ENCODE measurements at regions not wholly inside any gene's neighbourhood (a gene's known extent, or its start where the extent isn't known, plus 50 kb on each side); places are given as distances from the start of the nearest gene placed in this dataset.

DNA sequence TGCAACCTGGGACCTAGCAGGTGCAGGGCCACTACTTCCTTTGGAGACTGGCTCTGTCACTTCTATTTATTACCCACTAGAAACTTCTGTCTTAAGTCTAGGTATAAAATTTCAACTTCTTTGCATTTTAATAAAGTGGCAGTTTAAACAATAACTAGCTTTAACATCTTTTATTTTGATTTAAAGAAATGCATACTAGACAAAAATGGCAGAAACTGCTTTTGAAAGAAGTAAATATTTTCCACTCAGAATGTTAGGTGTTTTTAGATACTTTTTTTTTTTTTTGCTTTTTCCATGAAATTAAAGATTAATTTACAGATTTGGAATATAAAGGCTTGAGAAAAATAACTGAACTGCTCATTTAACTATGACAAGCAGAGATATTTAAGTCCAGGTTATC lies 1477.6 kb downstream of the KCNT2 start:
- H4K20me1 ChIP-seq (ENCODE audit: low read depth), result no peaks in the 10 kb centered on the region
- H3K36me3 Mint-ChIP-seq, result no peaks in the 10 kb centered on the region
- no peaks in the 10 kb centered on the region for H3K9me3 ChIP-seq (ENCODE audit: low read depth)
- H3K36me3 ChIP-seq, result no peaks in the 10 kb centered on the region
- H3K4me3 ChIP-seq, result no peak overlapping the region
- TF ChIP-seq EZH2phosphoT487 (IDR thresholded peaks at IDR 0.05), result no peak
- TF ChIP-seq, protein P1, sequence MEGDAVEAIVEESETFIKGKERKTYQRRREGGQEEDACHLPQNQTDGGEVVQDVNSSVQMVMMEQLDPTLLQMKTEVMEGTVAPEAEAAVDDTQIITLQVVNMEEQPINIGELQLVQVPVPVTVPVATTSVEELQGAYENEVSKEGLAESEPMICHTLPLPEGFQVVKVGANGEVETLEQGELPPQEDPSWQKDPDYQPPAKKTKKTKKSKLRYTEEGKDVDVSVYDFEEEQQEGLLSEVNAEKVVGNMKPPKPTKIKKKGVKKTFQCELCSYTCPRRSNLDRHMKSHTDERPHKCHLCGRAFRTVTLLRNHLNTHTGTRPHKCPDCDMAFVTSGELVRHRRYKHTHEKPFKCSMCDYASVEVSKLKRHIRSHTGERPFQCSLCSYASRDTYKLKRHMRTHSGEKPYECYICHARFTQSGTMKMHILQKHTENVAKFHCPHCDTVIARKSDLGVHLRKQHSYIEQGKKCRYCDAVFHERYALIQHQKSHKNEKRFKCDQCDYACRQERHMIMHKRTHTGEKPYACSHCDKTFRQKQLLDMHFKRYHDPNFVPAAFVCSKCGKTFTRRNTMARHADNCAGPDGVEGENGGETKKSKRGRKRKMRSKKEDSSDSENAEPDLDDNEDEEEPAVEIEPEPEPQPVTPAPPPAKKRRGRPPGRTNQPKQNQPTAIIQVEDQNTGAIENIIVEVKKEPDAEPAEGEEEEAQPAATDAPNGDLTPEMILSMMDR (IDR thresholded peaks at IDR 0.05), result no peak
- no peak for TF ChIP-seq EZH2 (IDR thresholded peaks at IDR 0.05)
- H3K4me1 ChIP-seq, result no peaks in the 10 kb centered on the region
- no peaks in the 10 kb centered on the region for H3K4me1 Mint-ChIP-seq
- DNase-seq (ENCODE audit: low spot score), result no peak
- peaks cover 2% of the 10 kb centered on the region for H3K27me3 Mint-ChIP-seq (ENCODE audit: insufficient read depth, low read depth)
- H2AFZ ChIP-seq (replicated peaks), result no peak overlapping the region
- H3K27ac ChIP-seq, result no peak overlapping the region
- no peaks in the 10 kb centered on the region for H3K79me2 ChIP-seq (ENCODE audit: low read depth)
- no peak overlapping the region for H3K4me3 Mint-ChIP-seq
- H3K9me3 Mint-ChIP-seq, result peaks cover 9% of the 10 kb centered on the region
- H3K9ac ChIP-seq, result no peak overlapping the region
- H3F3A ChIP-seq (ENCODE audit: low read depth), result no peaks in the 10 kb centered on the region
- no peaks in the 10 kb centered on the region for H3K27me3 ChIP-seq
- H3K27ac Mint-ChIP-seq, result no peak overlapping the region
- no peak overlapping the region for H3K4me2 ChIP-seq

DNA sequence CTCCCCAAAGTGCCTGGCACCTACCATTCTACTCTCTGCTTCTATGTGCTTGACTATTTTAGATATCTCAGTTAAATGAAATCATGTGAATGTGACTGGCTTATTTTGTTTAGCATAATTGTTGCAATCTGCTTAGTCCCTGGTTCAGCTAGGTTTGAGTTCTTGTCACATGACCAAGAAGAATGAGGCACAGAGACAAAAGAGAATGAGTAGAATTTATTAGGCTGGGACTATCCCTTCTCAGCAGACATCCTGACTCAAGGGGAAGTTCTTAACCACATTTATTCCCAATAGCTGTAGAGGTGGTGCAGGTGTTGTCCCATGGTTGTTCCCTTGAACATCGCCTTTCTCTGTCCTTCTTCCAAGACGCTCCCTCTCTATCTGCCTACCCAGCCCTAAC lies 1485.7 kb downstream of the KCNT2 start:
- no peaks in the 10 kb centered on the region for H3K4me1 Mint-ChIP-seq
- H3K27ac Mint-ChIP-seq, result no peak overlapping the region
- no peaks in the 10 kb centered on the region for H3F3A ChIP-seq (ENCODE audit: low read depth)
- H3K27ac ChIP-seq, result no peak overlapping the region
- H3K4me1 ChIP-seq, result no peaks in the 10 kb centered on the region
- no peak overlapping the region for H3K4me2 ChIP-seq
- H3K4me3 Mint-ChIP-seq, result no peak overlapping the region
- no peaks in the 10 kb centered on the region for H3K9me3 ChIP-seq (ENCODE audit: low read depth)
- no peaks in the 10 kb centered on the region for H3K27me3 ChIP-seq
- TF ChIP-seq, protein P1 (IDR thresholded peaks at IDR 0.05), result no peak
- no peak for TF ChIP-seq EZH2 (IDR thresholded peaks at IDR 0.05)
- TF ChIP-seq EZH2phosphoT487 (IDR thresholded peaks at IDR 0.05), result no peak
- H3K27me3 Mint-ChIP-seq (ENCODE audit: insufficient read depth, low read depth), result peaks cover under 1% of the 10 kb centered on the region
- H4K20me1 ChIP-seq (ENCODE audit: low read depth), result no peaks in the 10 kb centered on the region
- H3K36me3 ChIP-seq, result no peaks in the 10 kb centered on the region
- no peak overlapping the region for H2AFZ ChIP-seq (replicated peaks)
- H3K9ac ChIP-seq, result no peak overlapping the region
- no peak overlapping the region for H3K4me3 ChIP-seq
- no peaks in the 10 kb centered on the region for H3K36me3 Mint-ChIP-seq
- DNase-seq (ENCODE audit: low spot score), result no peak
- no peaks in the 10 kb centered on the region for H3K9me3 Mint-ChIP-seq
- H3K79me2 ChIP-seq (ENCODE audit: low read depth), result no peaks in the 10 kb centered on the region

DNA sequence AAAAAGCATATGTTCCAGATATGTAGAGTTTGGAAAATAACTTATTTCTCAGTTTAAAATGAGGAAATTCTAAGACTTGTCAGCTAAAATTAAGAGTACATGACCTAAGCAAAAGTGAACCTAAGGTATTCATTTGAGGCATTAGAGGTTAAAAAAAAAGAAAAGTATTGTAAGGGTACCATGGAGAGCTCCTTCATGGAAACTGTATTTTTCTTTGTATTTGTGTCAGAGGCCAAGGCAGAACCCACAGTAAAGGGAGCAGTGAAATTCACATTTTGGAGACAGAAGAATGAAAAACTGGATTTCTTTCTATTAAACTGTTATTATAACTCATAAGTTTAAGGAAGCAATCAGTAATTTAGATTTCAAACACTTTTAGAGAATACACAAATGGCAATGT lies 1494.8 kb downstream of the KCNT2 start:
- Histone ChIP-seq H3K4me2 (no peak overlapping the region), H2AFZ (replicated peaks) (no peak overlapping the region), H3K27ac (no peak overlapping the region), H3F3A (ENCODE audit: low read depth) (no peaks in the 10 kb centered on the region), H3K4me1 (no peaks in the 10 kb centered on the region), H3K36me3 (no peaks in the 10 kb centered on the region), H3K9ac (no peak overlapping the region), H3K79me2 (ENCODE audit: low read depth) (no peaks in the 10 kb centered on the region), H3K27me3 (no peaks in the 10 kb centered on the region), H4K20me1 (ENCODE audit: low read depth) (no peaks in the 10 kb centered on the region), H3K4me3 (no peak overlapping the region), H3K9me3 (ENCODE audit: low read depth) (no peaks in the 10 kb centered on the region)
- no peak overlapping the region for H3K27ac Mint-ChIP-seq
- no peaks in the 10 kb centered on the region for H3K9me3 Mint-ChIP-seq
- H3K4me3 Mint-ChIP-seq, result no peak overlapping the region
- H3K27me3 Mint-ChIP-seq (ENCODE audit: insufficient read depth, low read depth), result no peaks in the 10 kb centered on the region
- H3K36me3 Mint-ChIP-seq, result no peaks in the 10 kb centered on the region
- TF ChIP-seq EZH2 (IDR thresholded peaks at IDR 0.05), result no peak
- TF ChIP-seq EZH2phosphoT487 (IDR thresholded peaks at IDR 0.05), result no peak
- TF ChIP-seq, protein P1 (IDR thresholded peaks at IDR 0.05), result no peak
- H3K4me1 Mint-ChIP-seq, result no peaks in the 10 kb centered on the region
- DNase-seq (ENCODE audit: low spot score), result no peak

DNA sequence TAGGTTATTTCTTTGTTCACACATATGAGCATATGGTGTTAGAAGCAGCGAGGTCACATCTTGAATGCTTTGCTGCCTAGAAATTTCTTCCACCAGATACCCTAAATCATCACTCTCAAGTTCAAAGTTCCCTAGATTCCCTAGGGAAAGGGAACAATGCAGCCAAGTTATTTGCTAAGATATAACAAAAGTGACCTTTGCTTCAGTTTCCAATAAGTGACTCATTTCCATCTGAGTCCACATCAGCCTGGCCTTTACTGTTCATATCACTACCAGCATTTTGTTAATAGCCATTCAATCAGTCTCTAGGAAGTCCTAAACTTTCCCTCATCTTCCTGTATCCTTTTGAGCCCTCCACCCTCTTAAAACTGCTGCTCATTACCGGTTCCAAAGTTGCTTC lies 1502.5 kb downstream of the KCNT2 start:
- H3K27ac Mint-ChIP-seq, result no peak overlapping the region
- no peaks in the 10 kb centered on the region for H3K27me3 ChIP-seq
- no peaks in the 10 kb centered on the region for H3K4me1 ChIP-seq
- no peaks in the 10 kb centered on the region for H3K36me3 Mint-ChIP-seq
- no peak overlapping the region for H3K4me2 ChIP-seq
- H3K27ac ChIP-seq, result no peak overlapping the region
- H3K9ac ChIP-seq, result no peak overlapping the region
- H3K36me3 ChIP-seq, result no peaks in the 10 kb centered on the region
- H3K27me3 Mint-ChIP-seq (ENCODE audit: insufficient read depth, low read depth), result no peaks in the 10 kb centered on the region
- H3K9me3 Mint-ChIP-seq, result no peaks in the 10 kb centered on the region
- no peaks in the 10 kb centered on the region for H3K9me3 ChIP-seq (ENCODE audit: low read depth)
- no peak overlapping the region for H3K4me3 ChIP-seq
- H3F3A ChIP-seq (ENCODE audit: low read depth), result no peaks in the 10 kb centered on the region
- TF ChIP-seq, protein P1 (IDR thresholded peaks at IDR 0.05), result no peak
- TF ChIP-seq EZH2phosphoT487 (IDR thresholded peaks at IDR 0.05), result no peak
- TF ChIP-seq EZH2 (IDR thresholded peaks at IDR 0.05), result no peak
- no peaks in the 10 kb centered on the region for H3K79me2 ChIP-seq (ENCODE audit: low read depth)
- no peak overlapping the region for H3K4me3 Mint-ChIP-seq
- H2AFZ ChIP-seq (replicated peaks), result no peak overlapping the region
- no peak for DNase-seq (ENCODE audit: low spot score)
- no peaks in the 10 kb centered on the region for H3K4me1 Mint-ChIP-seq
- no peaks in the 10 kb centered on the region for H4K20me1 ChIP-seq (ENCODE audit: low read depth)

Data from neural progenitor cell (in vitro differentiated cells).